Activated CD4-positive, alpha-beta T cell treated with anti-CD3 and anti-CD28 coated beads, Interleukin-2, Interleukin-6, amounts not matched to agents 100 ng/mL and 50 ng/mL, durations not matched to agents 16 hours and 8 hours (primary cell): ENCODE measurements at regions not wholly inside any gene's neighbourhood (a gene's known extent, or its start where the extent isn't known, plus 50 kb on each side); places are given as distances from the start of the nearest gene placed in this dataset.

Experiments used
- DNase-seq: peaks from one replicate; pipeline ENCODE4 v3.0.0-alpha.2; 2020

DNA sequence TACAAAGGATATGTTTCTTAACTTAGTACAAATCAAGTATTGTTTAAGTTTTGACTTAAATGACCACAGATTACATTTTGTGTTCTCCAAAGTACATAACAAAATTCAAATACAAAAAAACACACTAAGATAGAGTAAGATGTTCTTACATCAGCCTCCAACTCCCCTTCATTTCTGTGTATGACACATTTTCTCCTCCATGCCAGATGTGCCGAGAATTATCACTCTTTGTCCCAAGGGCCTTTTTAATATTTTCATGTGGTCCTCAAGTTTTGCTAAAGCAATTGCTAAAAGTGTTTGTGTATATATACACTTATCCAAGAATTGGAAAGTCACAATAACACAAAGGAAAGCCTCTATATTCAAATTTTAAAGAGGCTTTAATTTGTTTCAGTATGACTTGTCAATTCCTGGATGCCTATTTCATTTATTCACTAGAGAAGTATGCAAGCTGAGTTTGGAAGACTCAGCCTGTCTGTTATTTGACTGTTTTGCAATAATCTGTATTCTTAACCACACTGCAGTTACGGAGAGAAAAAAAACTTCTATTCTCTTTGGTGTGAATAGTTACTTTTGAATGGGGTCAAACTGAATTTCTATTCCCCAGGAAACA lies 586.4 kb upstream of the SEMA3D start:
- DNase-seq, result no peak

- DNase-seq, result no peak
These were observed 584.7 kb upstream of the SEMA3D start for GRCh38 chr7:85771516-85771915.

DNA sequence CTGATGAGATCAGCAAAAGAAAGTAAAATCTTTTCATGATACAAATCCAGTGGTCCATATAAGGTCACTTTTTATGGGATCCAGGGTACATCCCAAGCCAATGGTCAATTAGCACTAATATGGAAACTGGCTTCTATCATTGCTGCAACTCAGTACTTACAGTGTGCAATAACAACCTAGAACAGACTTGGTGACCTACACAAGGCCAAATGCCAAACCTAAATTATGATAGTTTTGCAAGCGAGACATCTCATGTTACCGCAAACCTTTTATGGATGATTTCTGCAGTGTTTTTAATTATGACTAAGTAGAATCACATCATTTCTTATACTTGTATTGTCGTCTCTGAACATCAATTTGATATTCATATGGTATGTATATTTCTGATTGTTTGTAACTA lies 583.5 kb upstream of the SEMA3D start:
- no peak for DNase-seq

- DNase-seq, result no peak
These were observed 578.9 kb upstream of the SEMA3D start for GRCh38 chr7:85765698-85766298.

GRCh38 chr7:85764034-85764433 lies 577.2 kb upstream of the SEMA3D start:
- no peak for DNase-seq

GRCh38 chr7:85757348-85757747 lies 570.5 kb upstream of the SEMA3D start:
- DNase-seq, result no peak

DNA sequence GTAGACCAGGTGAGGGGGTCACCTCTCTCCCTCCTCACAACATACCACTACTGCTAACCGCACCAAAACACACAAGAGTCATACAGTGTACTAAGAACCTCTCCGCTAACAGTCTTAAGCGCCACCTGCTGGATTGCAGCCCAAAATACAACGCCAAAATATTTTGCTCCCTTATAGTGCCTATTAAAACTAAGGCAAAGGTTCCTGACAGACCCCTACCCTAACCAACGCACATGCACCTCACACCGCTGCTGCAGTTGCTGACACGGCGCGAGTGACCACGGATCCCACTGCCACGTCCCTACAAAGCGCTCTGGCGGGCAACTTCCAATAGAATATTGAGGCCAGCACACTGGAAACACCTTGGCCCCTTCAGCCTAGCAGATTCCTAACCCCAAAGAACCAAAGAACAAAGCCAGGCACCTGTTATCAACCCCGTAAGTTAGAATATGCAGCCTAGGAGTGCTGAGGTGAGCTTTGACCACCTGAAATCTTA lies 563.6 kb upstream of the SEMA3D start:
- peak; percentile 46 for DNase-seq

DNA sequence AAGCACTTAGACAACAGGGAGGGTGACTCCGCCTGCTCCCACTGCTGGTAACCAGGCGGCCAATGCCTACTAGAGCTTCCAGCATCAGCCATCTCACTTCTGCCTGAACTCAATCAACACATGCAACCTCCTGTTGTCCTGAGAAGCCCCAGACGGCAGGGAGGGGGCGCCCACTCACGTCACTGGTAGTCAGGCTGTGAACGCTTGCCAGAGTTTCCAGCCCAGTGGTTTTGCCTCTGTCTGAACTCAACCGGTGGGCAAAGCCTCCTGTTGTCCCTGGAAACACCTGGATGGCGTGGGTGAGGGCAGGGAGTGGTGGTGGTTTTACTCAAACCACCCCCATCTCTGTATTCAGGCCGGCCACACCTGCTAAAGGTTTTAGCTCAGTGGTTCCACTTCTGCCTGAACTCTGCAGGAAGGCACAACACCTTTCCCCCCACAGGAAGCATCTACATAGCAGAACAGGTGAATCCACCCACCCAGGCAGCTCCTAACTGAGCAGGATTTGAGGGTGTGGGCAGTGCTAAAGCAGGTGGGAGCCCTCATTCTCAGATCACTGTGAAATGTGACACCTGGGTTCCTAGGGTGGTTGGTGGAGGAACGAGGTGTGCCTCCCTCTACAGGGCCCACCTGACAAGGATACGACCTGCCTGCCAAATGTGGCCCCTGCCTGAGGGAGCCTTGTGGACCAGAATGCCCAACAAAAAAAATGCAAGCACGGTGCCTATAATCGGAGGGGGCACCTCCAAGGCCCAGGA lies 563.0 kb upstream of the SEMA3D start:
- DNase-seq, result no peak

DNA sequence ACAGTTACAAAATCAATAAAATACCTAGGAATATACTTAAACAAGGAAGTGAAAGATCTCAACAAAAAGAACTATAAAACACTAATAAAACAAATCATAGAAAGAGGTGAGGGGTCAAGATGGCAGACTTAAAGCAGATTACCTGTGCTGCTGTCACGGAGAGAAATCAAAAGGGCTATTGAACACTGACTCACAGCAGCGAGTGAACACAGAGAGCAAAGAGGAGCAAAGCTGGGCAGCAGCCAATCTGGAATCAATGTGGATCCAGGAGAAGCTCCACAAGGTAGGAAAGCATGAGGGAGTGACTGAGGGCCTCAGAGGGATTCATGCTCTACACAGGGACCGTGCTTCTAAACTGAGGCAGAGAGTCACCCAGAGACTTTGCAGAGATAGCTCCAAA lies 562.0 kb upstream of the SEMA3D start:
- no peak for DNase-seq

DNA sequence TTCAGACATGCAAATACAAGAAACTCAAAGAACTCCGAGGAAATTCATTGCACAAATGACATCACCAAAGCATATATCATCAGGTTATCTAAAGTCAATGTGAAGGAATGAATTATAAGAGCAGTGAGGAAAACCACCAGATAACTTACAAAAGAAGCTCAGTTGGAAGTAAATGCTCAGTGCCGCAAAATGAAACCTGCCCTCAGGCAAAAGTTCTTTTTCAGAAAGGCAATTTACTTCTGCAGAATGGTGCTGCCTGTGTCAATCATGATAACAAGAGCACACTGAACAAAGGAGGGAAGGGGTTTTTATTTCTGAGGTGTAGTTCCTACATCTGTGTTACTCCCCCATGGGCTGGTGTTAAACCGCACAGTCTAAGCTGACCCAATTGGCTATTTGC lies 550.6 kb upstream of the SEMA3D start:
- no peak for DNase-seq

- DNase-seq, result no peak
These were observed 549.2 kb upstream of the SEMA3D start for GRCh38 chr7:85736085-85736484.

DNA sequence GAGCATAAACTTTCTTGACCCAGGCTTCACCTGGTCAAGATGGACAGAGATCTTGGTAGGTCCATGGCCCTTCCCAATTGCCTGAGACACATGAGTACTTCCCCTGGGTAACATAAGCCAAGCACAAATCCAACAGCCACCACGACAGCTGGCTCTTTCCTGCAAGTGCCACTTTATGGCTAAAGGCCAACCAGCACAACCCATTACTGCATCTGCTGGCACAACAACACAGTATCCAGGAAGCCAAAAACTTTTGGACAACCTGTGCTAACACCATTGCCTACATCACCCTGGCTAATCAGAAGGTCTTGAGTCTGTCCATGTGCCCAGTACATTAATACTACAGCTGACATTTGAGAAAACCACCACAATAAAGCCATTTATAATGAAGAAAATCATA lies 548.0 kb upstream of the SEMA3D start:
- no peak for DNase-seq

GRCh38 chr7:85733169-85733915 lies 546.5 kb upstream of the SEMA3D start:
- DNase-seq, result no peak

DNA sequence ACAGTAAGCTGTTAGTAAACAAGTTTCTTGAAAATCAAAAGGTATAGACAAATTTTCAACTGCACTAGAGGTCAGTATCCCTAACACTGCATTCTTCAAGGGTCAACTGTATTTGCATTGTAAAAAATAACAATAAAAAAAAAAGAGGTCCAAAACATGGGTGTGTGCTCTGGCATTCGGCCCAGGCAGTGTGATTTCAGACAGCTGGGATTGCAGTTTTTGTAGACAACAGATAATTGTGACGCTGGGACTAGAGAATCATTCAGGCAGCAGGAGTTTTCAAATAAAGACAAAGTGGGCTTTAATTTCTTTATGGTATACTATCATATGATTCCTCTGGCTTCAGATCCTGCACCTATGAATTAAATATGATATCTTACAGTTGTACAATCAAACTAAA lies 543.2 kb upstream of the SEMA3D start:
- DNase-seq, result no peak

GRCh38 chr7:85725026-85725425 lies 538.2 kb upstream of the SEMA3D start:
- DNase-seq, result no peak

GRCh38 chr7:85719981-85720953 lies 533.4 kb upstream of the SEMA3D start:
- DNase-seq, result no peak

DNA sequence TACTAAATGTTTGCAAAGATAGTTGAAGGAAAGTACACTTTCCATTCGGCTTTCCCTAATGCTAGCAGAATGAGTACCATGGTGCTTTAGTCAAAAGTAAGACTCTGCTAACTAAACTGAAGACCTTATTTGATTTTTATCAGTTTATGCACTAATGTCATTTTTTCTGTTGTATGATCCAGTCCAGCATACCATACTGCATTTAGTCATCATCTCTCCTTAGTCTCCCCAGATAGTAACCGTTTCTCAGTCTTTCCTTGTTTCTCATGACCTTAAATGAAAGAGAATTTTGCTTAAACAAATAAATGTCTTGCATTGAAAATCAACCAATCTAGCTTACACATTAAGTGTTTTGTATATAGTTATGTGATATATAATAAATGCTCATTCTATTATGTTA lies 529.5 kb upstream of the SEMA3D start:
- no peak for DNase-seq

GRCh38 chr7:85714951-85715350 lies 528.1 kb upstream of the SEMA3D start:
- no peak for DNase-seq

- no peak for DNase-seq
These were observed 527.3 kb upstream of the SEMA3D start for GRCh38 chr7:85714043-85714578.

DNA sequence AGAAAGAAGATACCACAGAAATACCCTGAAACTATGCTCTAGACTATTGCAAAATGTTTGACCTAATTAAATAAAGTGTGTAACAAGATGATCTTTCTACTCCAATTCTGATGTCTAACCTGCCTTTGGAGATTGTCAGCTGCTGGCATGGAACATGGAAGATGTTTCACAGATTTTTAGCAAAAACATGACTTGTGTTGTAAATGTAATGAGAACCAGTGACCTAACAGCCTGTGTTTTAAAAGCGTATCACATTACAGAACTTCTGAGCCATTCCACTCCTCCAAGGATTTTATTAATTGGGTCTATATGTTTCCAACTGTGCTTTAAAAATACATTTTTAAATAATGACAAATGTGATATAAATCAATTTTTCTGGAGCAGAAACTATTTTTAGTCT lies 526.3 kb upstream of the SEMA3D start:
- DNase-seq, result no peak

- no peak for DNase-seq
These were observed 525.0 kb upstream of the SEMA3D start for GRCh38 chr7:85711894-85712293.

GRCh38 chr7:85710960-85711359 lies 524.1 kb upstream of the SEMA3D start:
- DNase-seq, result no peak
